ENCODE measurements at regions not wholly inside any gene's neighbourhood (a gene's known extent, or its start where the extent isn't known, plus 50 kb on each side); places are given as distances from the start of the nearest gene placed in this dataset.

GRCh38 chr18:61154866-61155265 lies 178.4 kb upstream of the CDH20 start:
- TF ChIP-seq, protein P1, sequence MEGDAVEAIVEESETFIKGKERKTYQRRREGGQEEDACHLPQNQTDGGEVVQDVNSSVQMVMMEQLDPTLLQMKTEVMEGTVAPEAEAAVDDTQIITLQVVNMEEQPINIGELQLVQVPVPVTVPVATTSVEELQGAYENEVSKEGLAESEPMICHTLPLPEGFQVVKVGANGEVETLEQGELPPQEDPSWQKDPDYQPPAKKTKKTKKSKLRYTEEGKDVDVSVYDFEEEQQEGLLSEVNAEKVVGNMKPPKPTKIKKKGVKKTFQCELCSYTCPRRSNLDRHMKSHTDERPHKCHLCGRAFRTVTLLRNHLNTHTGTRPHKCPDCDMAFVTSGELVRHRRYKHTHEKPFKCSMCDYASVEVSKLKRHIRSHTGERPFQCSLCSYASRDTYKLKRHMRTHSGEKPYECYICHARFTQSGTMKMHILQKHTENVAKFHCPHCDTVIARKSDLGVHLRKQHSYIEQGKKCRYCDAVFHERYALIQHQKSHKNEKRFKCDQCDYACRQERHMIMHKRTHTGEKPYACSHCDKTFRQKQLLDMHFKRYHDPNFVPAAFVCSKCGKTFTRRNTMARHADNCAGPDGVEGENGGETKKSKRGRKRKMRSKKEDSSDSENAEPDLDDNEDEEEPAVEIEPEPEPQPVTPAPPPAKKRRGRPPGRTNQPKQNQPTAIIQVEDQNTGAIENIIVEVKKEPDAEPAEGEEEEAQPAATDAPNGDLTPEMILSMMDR (conservative IDR thresholded peaks at IDR 0.05 in 1 of 2, IDR thresholded peaks at IDR 0.05 in 1 of 2; ENCODE audit: low read depth in 1 of 2, low read length in 2 of 2): no peak
- no peak for TF ChIP-seq EZH2 (IDR thresholded peaks at IDR 0.05; ENCODE audit: low read length, missing control alignments)

Data from fibroblast of lung (primary cell).